ENCODE measurements at regions not wholly inside any gene's neighbourhood (a gene's known extent, or its start where the extent isn't known, plus 50 kb on each side); places are given as distances from the start of the nearest gene placed in this dataset.

GRCh38 chr15:96703794-96704550 lies 373.5 kb downstream of the NR2F2 start:
- BruUV-seq (replicated peaks), result no TSS peak
- Histone ChIP-seq H3K4me2 (ENCODE audit: low read depth, low read length) (no peak overlapping the region), H2BK120ac (ENCODE audit: low read depth, low read length) (no peak overlapping the region), H4K20me1 (ENCODE audit: insufficient read depth, low read length) (no peaks in the 10 kb centered on the region), H2AFZ (replicated peaks; ENCODE audit: low read length, poor library complexity) (no peak overlapping the region), H2BK15ac (ENCODE audit: low read depth, low read length) (no peak overlapping the region), H4K91ac (ENCODE audit: insufficient read depth, low read depth, low read length) (no peak overlapping the region), H3K27me3 (ENCODE audit: control insufficient read depth, insufficient read depth, low read length) (no peaks in the 10 kb centered on the region), H3K23ac (ENCODE audit: low read depth, low read length) (no peak overlapping the region), H3K27ac (ENCODE audit: insufficient read depth, low read length) (no peak overlapping the region), H4K8ac (ENCODE audit: low read depth in 2 of 2, low read length in 2 of 2) (no peak overlapping the region), H3K56ac (ENCODE audit: extremely low read depth, insufficient read depth, low read length) (no peak overlapping the region), H3K4ac (ENCODE audit: low read depth, low read length) (no peak overlapping the region), H3K4me1 (ENCODE audit: control insufficient read depth, insufficient read depth, low read length) (no peaks in the 10 kb centered on the region), H3K14ac (replicated peaks; ENCODE audit: low read depth, low read length) (no peak overlapping the region), H3K18ac (ENCODE audit: low read depth, low read length) (no peak overlapping the region), H3K9me1 (ENCODE audit: insufficient read depth, low read length) (no peaks in the 10 kb centered on the region), H2BK20ac (ENCODE audit: low read depth, low read length) (no peak overlapping the region), H2BK5ac (ENCODE audit: low read depth, low read length, poor library complexity, severe bottlenecking) (no peak overlapping the region), H3K4me3 (ENCODE audit: insufficient read depth, low read depth, low read length) (no peak overlapping the region), H3K9ac (ENCODE audit: low read depth, low read length) (no peak overlapping the region), H2AK9ac (replicated peaks; ENCODE audit: low read depth, low read length, poor library complexity) (no peak overlapping the region), H2AK5ac (ENCODE audit: low read depth, low read length) (no peak overlapping the region), H4K5ac (ENCODE audit: low read depth, low read length) (no peak overlapping the region), H3K9me3 (ENCODE audit: control insufficient read depth, insufficient read depth, low read length) (no peaks in the 10 kb centered on the region; the same call in 1 of the 2 replicates), H3K79me1 (ENCODE audit: low read depth in 1 of 2, low read length in 2 of 2) (no peaks in the 10 kb centered on the region), H3K36me3 (ENCODE audit: control insufficient read depth, insufficient read depth, low read length) (no peaks in the 10 kb centered on the region)
- ATAC-seq (ENCODE audit: low read depth), result no peak
- TF ChIP-seq CHD1 (IDR thresholded peaks at IDR 0.05; ENCODE audit: low read depth, low read length) (no peak), MAZ (IDR thresholded peaks at IDR 0.05; ENCODE audit: borderline replicate concordance, low read depth, low read length) (no peak), CEBPB (IDR thresholded peaks at IDR 0.05; ENCODE audit: low read depth, low read length) (no peak), RFX5 (IDR thresholded peaks at IDR 0.05; ENCODE audit: low read depth, low read length) (no peak), MXI1 (IDR thresholded peaks at IDR 0.05; ENCODE audit: borderline replicate concordance, low read depth, low read length) (no peak), USF2 (IDR thresholded peaks at IDR 0.05; ENCODE audit: low read depth, low read length) (no peak)
- POLR2A ChIA-PET (ENCODE audit: unreplicated experiment), result no interaction called here
- DNase-seq, result no peak
- in situ Hi-C loops (cut with MboI; ENCODE audit: low sequenced_read_pairs), result no loop called here
- dilution Hi-C loops (cut with HindIII; ENCODE audit: low sequenced_read_pairs, unreplicated experiment), result no loop called here
- whole genome bisulfite sequencing, 2 experiments (ENCODE audit: extremely low coverage in 2 of 2, insufficient read length in 1 of 2), result no CpG with 5 or more reads among the region's 5 CpGs
- CTCF ChIA-PET, result no interaction called here
- intact Hi-C loops (cut with micrococcal nuclease), result no loop called here

Measured in IMR-90 (cell line).